D721Med (cell line): ENCODE measurements at regions not wholly inside any gene's neighbourhood (a gene's known extent, or its start where the extent isn't known, plus 50 kb on each side); places are given as distances from the start of the nearest gene placed in this dataset.
"Not testable (repeated sequence)": the region's sequence is repeated elsewhere in the genome, so short reads cannot be mapped to it uniquely, and the experiment has no call there.

Experiments used
- DNase-seq: peaks from one replicate; pipeline ENCODE4 v3.0.0; 2011; ENCODE audit warnings: low spot score; ENCODE audit not compliant: insufficient read length
- FAIRE-seq: peaks from 2 replicates; lab custom pipeline; 2011; peaks lifted over from hg19 to GRCh38; lab: Jason Lieb, UNC
- CTCF ChIP-seq: IDR thresholded peaks from 2 replicates; pipeline ENCODE4 v1.5.1; 2012; ENCODE audit warnings: mild to moderate bottlenecking, control low read depth; ENCODE audit not compliant: insufficient read depth; ENCODE audit errors: missing control alignments

- DNase-seq (no peak), FAIRE-seq (no peak)
- no peak for TF ChIP-seq CTCF
Measured at GRCh38 chr15:62363913-62364312, 198.8 kb upstream of the C2CD4B start.

GRCh38 chr15:62365795-62366442, 200.8 kb upstream of the C2CD4B start:
- TF ChIP-seq CTCF: no peak
- FAIRE-seq (no peak), DNase-seq (no peak)

GRCh38 chr15:62369454-62369853, 204.4 kb upstream of the C2CD4B start:
- FAIRE-seq (no peak), DNase-seq (no peak)
- TF ChIP-seq CTCF: no peak

GRCh38 chr15:62371683-62372082, 206.6 kb upstream of the C2CD4B start:
- not testable (repeated sequence) for DNase-seq, FAIRE-seq

GRCh38 chr15:62377736-62378480, 212.8 kb upstream of the C2CD4B start:
- no peak for FAIRE-seq
- no peak for DNase-seq
- TF ChIP-seq CTCF: no peak

- no peak for TF ChIP-seq CTCF
- FAIRE-seq (no peak), DNase-seq (no peak)
Measured at GRCh38 chr15:62378772-62379498, 213.8 kb upstream of the C2CD4B start.

GRCh38 chr15:62380011-62380410, 214.9 kb upstream of the C2CD4B start:
- TF ChIP-seq CTCF: no peak
- DNase-seq: no peak
- no peak for FAIRE-seq
